ENCODE measurements at regions not wholly inside any gene's neighbourhood (a gene's known extent, or its start where the extent isn't known, plus 50 kb on each side); places are given as distances from the start of the nearest gene placed in this dataset.
"Not testable (repeated sequence)": the region's sequence is repeated elsewhere in the genome, so short reads cannot be mapped to it uniquely, and the experiment has no call there.

DNA sequence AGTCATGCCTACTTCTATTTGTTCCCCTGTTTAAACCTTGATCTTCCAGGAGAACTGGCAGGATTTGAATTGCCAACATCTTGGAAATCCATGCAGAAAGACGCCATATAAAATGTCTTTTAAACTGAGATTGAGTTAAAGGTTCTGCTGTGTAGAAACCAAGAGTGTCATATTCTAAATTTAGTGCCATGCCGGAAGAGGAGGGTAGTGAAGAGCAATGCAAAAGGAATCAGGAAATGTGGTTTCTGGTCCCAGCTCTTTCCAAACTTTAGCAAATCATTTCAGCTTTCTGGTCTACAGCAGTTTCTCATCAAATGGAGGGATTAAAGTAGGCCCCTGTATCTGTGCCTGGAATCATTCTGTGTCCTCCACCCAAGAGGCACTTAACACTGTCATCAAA, 85.7 kb downstream of the BTG1 start:
- peak overlapping the region; percentile 78 for H3K27ac Mint-ChIP-seq
- ChIA-PET POLR2A (interaction anchor here (0.9 kb wide), 1 partner anchor 84 kb away, joined by 3 read pairs; no protein-coding TSS in a partner anchor), CTCF (no interaction called here)
- intact Hi-C loops (cut with micrococcal nuclease): loop anchor here (5.0 kb wide), 1 partner anchor 72 kb away; no protein-coding TSS in a partner anchor
- H3K4me3 Mint-ChIP-seq: no peak overlapping the region
- no peaks in the 10 kb centered on the region for H3K27me3 Mint-ChIP-seq
- ATAC-seq: no peak
- H3K36me3 Mint-ChIP-seq (ENCODE audit: low read depth): peaks cover 44% of the 10 kb centered on the region
- DNase-seq: no peak
- H3K9me3 Mint-ChIP-seq: peaks cover 17% of the 10 kb centered on the region
- H3K4me1 Mint-ChIP-seq (ENCODE audit: low read depth): peaks cover 82% of the 10 kb centered on the region
- TF ChIP-seq, protein P1, sequence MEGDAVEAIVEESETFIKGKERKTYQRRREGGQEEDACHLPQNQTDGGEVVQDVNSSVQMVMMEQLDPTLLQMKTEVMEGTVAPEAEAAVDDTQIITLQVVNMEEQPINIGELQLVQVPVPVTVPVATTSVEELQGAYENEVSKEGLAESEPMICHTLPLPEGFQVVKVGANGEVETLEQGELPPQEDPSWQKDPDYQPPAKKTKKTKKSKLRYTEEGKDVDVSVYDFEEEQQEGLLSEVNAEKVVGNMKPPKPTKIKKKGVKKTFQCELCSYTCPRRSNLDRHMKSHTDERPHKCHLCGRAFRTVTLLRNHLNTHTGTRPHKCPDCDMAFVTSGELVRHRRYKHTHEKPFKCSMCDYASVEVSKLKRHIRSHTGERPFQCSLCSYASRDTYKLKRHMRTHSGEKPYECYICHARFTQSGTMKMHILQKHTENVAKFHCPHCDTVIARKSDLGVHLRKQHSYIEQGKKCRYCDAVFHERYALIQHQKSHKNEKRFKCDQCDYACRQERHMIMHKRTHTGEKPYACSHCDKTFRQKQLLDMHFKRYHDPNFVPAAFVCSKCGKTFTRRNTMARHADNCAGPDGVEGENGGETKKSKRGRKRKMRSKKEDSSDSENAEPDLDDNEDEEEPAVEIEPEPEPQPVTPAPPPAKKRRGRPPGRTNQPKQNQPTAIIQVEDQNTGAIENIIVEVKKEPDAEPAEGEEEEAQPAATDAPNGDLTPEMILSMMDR (IDR thresholded peaks at IDR 0.05): no peak

DNA sequence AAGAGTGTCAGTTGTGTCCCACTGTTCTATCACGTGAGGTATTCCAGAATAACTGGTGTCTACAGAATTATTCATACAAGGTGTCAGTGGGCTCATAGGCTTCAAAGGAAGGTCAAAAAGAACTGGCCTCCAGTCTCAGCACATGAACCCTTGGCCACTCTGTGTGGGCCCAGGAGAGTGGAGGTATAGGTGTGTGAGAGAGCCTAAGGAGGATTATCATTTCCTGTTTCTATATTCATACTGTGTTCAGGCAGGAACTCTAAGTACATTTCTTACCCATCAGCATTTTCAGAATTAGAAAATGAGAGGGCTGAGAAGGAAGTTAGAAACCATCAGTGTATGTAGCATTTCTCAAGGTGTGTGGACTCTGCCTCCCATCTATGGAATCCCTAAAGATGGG, 87.0 kb downstream of the BTG1 start:
- DNase-seq (no peak), ATAC-seq (peak; percentile 46)
- Mint-ChIP-seq H3K4me1 (ENCODE audit: low read depth) (peaks cover 71% of the 10 kb centered on the region), H3K9me3 (peaks cover 16% of the 10 kb centered on the region), H3K27me3 (no peaks in the 10 kb centered on the region), H3K4me3 (no peak overlapping the region), H3K36me3 (ENCODE audit: low read depth) (peaks cover 42% of the 10 kb centered on the region), H3K27ac (peak overlapping the region; percentile 78)
- TF ChIP-seq, protein P1 (IDR thresholded peaks at IDR 0.05): no peak
- intact Hi-C loops (cut with micrococcal nuclease): loop anchor here (5.0 kb wide), 1 partner anchor 74 kb away; no protein-coding TSS in a partner anchor
- CTCF ChIA-PET: no interaction called here
- POLR2A ChIA-PET: no interaction called here

DNA sequence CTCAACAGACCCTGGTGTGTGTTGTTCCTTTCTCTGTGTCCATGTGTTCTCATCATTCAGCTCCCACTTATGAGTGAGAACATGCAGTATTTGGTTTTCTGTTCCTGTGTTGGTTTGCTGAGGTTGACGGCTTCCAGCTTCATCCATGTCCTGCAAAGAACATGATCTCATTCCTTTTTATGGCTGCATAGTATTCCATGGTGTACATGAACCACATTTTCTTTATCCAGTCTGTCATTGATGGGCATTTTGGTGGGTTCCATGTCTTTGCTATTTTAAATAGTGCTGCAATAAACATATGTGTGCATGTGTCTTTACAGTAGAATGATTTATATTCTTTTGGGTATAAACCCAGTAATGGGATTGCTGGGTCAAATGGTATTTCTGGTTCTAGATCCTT, 88.9 kb downstream of the BTG1 start:
- Mint-ChIP-seq H3K9me3 (peaks cover 12% of the 10 kb centered on the region), H3K27ac (peak overlapping the region; percentile 90), H3K36me3 (ENCODE audit: low read depth) (peaks cover 35% of the 10 kb centered on the region), H3K4me1 (ENCODE audit: low read depth) (peaks cover 62% of the 10 kb centered on the region)
- ChIA-PET CTCF (interaction anchor here (1.6 kb wide), 1 partner anchor 15 kb away, joined by 4 read pairs; no protein-coding TSS in a partner anchor), POLR2A (interaction anchor here (0.9 kb wide), 1 partner anchor 17 kb away, joined by 4 read pairs; no protein-coding TSS in a partner anchor)
- intact Hi-C loops (cut with micrococcal nuclease): loop anchor here (5.0 kb wide), 1 partner anchor 76 kb away; no protein-coding TSS in a partner anchor
- not testable (repeated sequence) for H3K27me3 Mint-ChIP-seq, H3K4me3 Mint-ChIP-seq, ATAC-seq, DNase-seq

DNA sequence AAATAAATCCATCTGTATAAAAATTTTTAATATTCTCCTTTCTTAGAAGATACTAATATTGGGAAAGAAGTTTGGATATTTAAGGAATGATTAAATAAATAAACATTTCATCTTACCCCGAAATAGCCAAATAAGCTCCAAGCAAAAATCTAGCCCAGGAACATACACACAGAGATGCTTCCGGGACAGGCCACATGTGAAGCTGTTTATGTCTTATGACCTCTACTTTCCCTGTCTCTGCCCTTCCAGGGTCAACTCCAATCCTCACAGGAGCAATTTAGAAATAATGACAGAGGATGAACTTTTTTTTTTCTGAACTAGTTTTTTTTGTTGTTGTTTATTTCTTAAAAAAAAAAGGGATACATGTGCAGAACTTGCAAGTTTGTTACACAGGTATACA, 89.4 kb downstream of the BTG1 start:
- intact Hi-C loops (cut with micrococcal nuclease): loop anchor here (5.0 kb wide), 1 partner anchor 76 kb away; no protein-coding TSS in a partner anchor
- Mint-ChIP-seq H3K36me3 (ENCODE audit: low read depth) (peaks cover 34% of the 10 kb centered on the region), H3K4me1 (ENCODE audit: low read depth) (peaks cover 63% of the 10 kb centered on the region), H3K4me3 (peak overlapping the region; percentile 12), H3K27me3 (no peaks in the 10 kb centered on the region), H3K27ac (peak overlapping the region; percentile 90), H3K9me3 (peaks cover 12% of the 10 kb centered on the region)
- ChIA-PET CTCF (interaction anchor here (0.6 kb wide), 1 partner anchor 19 kb away, joined by 3 read pairs; no protein-coding TSS in a partner anchor), POLR2A (interaction anchor here (0.7 to 0.9 kb wide), 2 partner anchors 16 to 508 kb away, joined by 4 to 6 read pairs; no protein-coding TSS in a partner anchor)
- DNase-seq (no peak), ATAC-seq (no peak)
- TF ChIP-seq, protein P1 (IDR thresholded peaks at IDR 0.05): no peak

DNA sequence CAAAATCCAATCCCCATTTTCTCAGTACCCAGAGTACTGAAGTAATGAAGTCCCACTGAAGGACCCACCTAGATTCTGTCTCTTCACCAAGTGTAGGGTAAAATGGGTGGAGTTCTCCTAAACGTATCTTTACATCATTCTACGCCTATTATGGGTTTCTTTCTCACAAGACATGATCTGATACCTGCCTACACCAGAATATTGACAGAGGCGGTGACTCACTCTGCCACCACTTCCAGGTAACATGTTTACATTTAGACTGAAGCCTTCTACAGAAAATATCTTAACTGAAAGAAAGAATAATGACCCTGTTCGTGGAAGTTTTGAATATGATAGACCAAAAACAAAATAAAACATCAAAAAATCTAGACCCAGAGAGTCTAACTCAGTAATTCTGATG, 89.8 kb downstream of the BTG1 start:
- TF ChIP-seq, protein P1 (IDR thresholded peaks at IDR 0.05): no peak
- ChIA-PET POLR2A (interaction anchor here (0.7 kb wide), 1 partner anchor 508 kb away, joined by 6 read pairs; no protein-coding TSS in a partner anchor), CTCF (interaction anchor here (0.6 kb wide), 1 partner anchor 19 kb away, joined by 3 read pairs; no protein-coding TSS in a partner anchor)
- Mint-ChIP-seq H3K27me3 (no peaks in the 10 kb centered on the region), H3K4me1 (ENCODE audit: low read depth) (peaks cover 64% of the 10 kb centered on the region), H3K36me3 (ENCODE audit: low read depth) (peaks cover 34% of the 10 kb centered on the region), H3K9me3 (peaks cover 12% of the 10 kb centered on the region), H3K27ac (peak overlapping the region; percentile 90), H3K4me3 (peak overlapping the region; percentile 12)
- intact Hi-C loops (cut with micrococcal nuclease): loop anchor here (5.0 kb wide), 1 partner anchor 76 kb away; no protein-coding TSS in a partner anchor
- DNase-seq (peak; percentile 81), ATAC-seq (peak; percentile 92)

Data from activated CD8-positive, alpha-beta T cell treated with anti-CD3 and anti-CD28 coated beads for 36 hours (primary cell).